Vagina (tissue), 2 donors: ENCODE measurements at regions not wholly inside any gene's neighbourhood (a gene's known extent, or its start where the extent isn't known, plus 50 kb on each side); places are given as distances from the start of the nearest gene placed in this dataset.

Source experiments
- CTCF ChIP-seq, 3 experiments: fragments of 450-650 bp in 2 of 3; fragments of 200-600 bp in 1 of 3; sonication (generic) in 1 of 3; IDR thresholded peaks; one replicate each; pipeline ENCODE4 v1.5.1; 2017 to 2019; ENCODE audit warnings: antibody characterized with exemption in 3 of 3, mild to moderate bottlenecking in 2 of 3, moderate library complexity in 2 of 3
- POLR2A ChIP-seq, 2 donors: fragments of 450-650 bp; IDR thresholded peaks; one replicate each; pipeline ENCODE4 v1.6.1; 2017; ENCODE audit warnings: antibody characterized with exemption in 2 of 2, mild to moderate bottlenecking in 2 of 2, moderate library complexity in 2 of 2
- POLR2AphosphoS5 ChIP-seq, 2 donors: sonication (generic); formaldehyde crosslinking; IDR thresholded peaks; one replicate each; pipeline ENCODE4 v1.9.0; 2017; ENCODE audit warnings: antibody characterized with exemption in 2 of 2, mild to moderate bottlenecking in 2 of 2, low read depth in 1 of 2; ENCODE audit not compliant: insufficient read depth in 1 of 2

GRCh38 chr2:239790721-239791120, 234.4 kb downstream of the NDUFA10 start:
- TF ChIP-seq CTCF (IDR thresholded peaks at IDR 0.05) (no peak), POLR2A (IDR thresholded peaks at IDR 0.05) (no peak), POLR2AphosphoS5 (IDR thresholded peaks at IDR 0.05; ENCODE audit: insufficient read depth in 1 of 2, low read depth in 1 of 2) (no peak)
